Pancreas (tissue), 10 donors: ENCODE measurements at regions not wholly inside any gene's neighbourhood (a gene's known extent, or its start where the extent isn't known, plus 50 kb on each side); places are given as distances from the start of the nearest gene placed in this dataset.
A peak's percentile ranks its signal among the peaks of the same experiment; 100 is the strongest.

Source experiments
- ATAC-seq, 4 donors: fragments of 200-7000 bp; cut with Tn5 transposase; one replicate each; pipeline versions ENCODE4 v1.8.0 to v1.9.1; 2020; ENCODE audit warnings: mild to moderate bottlenecking in 4 of 4, moderate library complexity in 4 of 4
- DNase-seq, 6 donors: peaks; one replicate each; pipeline ENCODE4 v3.0.0-alpha.2; 2020
- FAIRE-seq: peaks from 2 replicates; lab custom pipeline; 2012; peaks lifted over from hg19 to GRCh38; lab: Jason Lieb, UNC
- H3K27ac ChIP-seq, 4 donors: fragments of 200-600 bp; sonication (generic); 1 replicate in 3 of 4; 2 replicates in 1 of 4; pipeline versions ENCODE4 v1.5.0 to v1.8.0; 2020
- H3K27me3 ChIP-seq, 4 donors: fragments of 200-600 bp; one replicate each; pipeline ENCODE4 v1.8.0; 2021
- H3K36me3 ChIP-seq, 3 donors: fragments of 200-600 bp; sonication (generic) in 1 of 3; one replicate each; pipeline versions ENCODE4 v1.5.0 to v1.8.0; 2020 to 2021
- H3K4me1 ChIP-seq, 3 donors: fragments of 200-600 bp; one replicate each; pipeline ENCODE4 v1.8.0; 2021
- H3K4me3 ChIP-seq, 4 donors: fragments of 200-600 bp; sonication (generic) in 2 of 4; one replicate each; pipeline versions ENCODE4 v1.5.0 to v1.8.0; 2020 to 2021
- H3K9me3 ChIP-seq, 4 donors: fragments of 200-600 bp; one replicate each; pipeline ENCODE4 v1.8.0; 2021
- WGBS, 2 donors: extraction: QIAGEN DNeasy Blood & Tissue Kit; methylation state at CpG; one replicate each; pipeline ENCODE4 v1.1.7; 2013; 5-methylcytosine and 5-hydroxymethylcytosine counted together
- intact Hi-C, 3 donors: fragments of 100-400 bp; cut with DNase I; formaldehyde crosslinking; loops; one replicate each; pipeline versions ENCODE4 v1.11.1 to v1.14.2; 2022
- TF ChIP-seq, protein P1 (sequence below), 4 donors: fragments of 200-600 bp; sonication (generic) in 3 of 4; IDR thresholded peaks; one replicate each; pipeline versions ENCODE4 v1.5.0 to v1.8.0; 2021; ENCODE audit warnings: antibody characterized with exemption in 4 of 4
- donor health status: healthy with polysubstance abuse.
- donor health status: DM: no; HTN: no; CAD: no; lungs with moderate emphysema.
- donor health status: DM: no; HTN: no; CAD: no.
- donor health status: control.
- donor health status: control.
- donor health status: Bipolar disorder and iron deficiency.
- donor health status: DM: yes; HTN: yes; CAD: no.
- donor health status: DM: no; HTN: no; CAD: no.
- donor health status: DM: no; HTN: no; CAD: no.
- donor health status: DM: yes; HTN: yes; CAD: no.

DNA sequence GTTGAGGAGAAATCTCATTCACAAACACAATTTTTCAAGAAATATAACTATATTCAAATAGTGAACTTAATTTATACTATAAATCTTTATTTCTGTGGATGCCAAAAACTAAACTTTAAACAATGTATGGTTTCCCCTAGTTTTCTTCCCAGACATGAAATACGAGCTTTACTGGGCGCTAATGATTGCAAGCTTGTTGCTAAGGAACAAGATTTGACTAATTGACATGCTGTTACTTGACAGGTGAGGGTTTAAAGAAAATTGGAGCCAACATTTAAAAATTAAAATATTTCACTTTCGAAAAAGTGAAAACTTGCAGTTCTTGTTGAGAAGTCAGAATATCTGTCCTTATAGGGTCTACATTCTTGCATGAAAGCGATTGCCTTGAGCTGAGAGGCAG, 381.0 kb downstream of the MEIS1 start:
- H3K9me3 ChIP-seq, result no peaks in the 10 kb centered on the region
- intact Hi-C loops, result no loop called here
- TF ChIP-seq, protein P1, sequence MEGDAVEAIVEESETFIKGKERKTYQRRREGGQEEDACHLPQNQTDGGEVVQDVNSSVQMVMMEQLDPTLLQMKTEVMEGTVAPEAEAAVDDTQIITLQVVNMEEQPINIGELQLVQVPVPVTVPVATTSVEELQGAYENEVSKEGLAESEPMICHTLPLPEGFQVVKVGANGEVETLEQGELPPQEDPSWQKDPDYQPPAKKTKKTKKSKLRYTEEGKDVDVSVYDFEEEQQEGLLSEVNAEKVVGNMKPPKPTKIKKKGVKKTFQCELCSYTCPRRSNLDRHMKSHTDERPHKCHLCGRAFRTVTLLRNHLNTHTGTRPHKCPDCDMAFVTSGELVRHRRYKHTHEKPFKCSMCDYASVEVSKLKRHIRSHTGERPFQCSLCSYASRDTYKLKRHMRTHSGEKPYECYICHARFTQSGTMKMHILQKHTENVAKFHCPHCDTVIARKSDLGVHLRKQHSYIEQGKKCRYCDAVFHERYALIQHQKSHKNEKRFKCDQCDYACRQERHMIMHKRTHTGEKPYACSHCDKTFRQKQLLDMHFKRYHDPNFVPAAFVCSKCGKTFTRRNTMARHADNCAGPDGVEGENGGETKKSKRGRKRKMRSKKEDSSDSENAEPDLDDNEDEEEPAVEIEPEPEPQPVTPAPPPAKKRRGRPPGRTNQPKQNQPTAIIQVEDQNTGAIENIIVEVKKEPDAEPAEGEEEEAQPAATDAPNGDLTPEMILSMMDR (IDR thresholded peaks at IDR 0.05), result no peak
- ATAC-seq (no peak), DNase-seq (no peak), FAIRE-seq (no peak)
- 84 to 87% methylated on average over 4 of the region's 4 CpGs for WGBS, 2 donors
- no peaks in the 10 kb centered on the region for H3K36me3 ChIP-seq
- H3K27ac ChIP-seq, result no peak overlapping the region
- H3K4me3 ChIP-seq, result no peak overlapping the region
- no peaks in the 10 kb centered on the region for H3K27me3 ChIP-seq
- H3K4me1 ChIP-seq, result no peaks in the 10 kb centered on the region

DNA sequence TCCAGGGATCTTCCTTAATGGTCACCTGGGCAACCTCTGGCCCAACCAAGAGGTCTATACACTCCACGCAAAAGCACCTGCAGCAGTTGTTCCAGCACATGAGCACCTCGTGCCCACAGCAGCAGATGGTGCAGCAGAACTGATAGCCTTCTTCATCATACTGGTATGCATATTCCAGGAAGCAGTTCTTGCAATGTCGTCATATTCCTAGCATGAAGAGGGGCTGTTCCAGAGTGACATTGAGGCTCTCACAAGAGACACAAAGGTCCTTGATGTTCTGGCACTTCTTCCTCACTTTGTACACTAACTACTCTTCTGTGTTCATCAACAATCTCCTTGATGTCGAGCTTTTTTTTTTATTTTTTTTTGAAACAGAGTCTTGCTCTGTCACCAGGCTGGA, 386.2 kb downstream of the MEIS1 start:
- H3K4me3 ChIP-seq, result no peak overlapping the region
- intact Hi-C loops, result no loop called here
- no peaks in the 10 kb centered on the region for H3K4me1 ChIP-seq
- FAIRE-seq (no peak), DNase-seq (no peak), ATAC-seq (no peak)
- no peaks in the 10 kb centered on the region for H3K9me3 ChIP-seq
- WGBS, 2 donors, result 92 to 93% methylated on average over 4 of the region's 4 CpGs
- H3K36me3 ChIP-seq, result no peaks in the 10 kb centered on the region
- no peaks in the 10 kb centered on the region for H3K27me3 ChIP-seq
- no peak overlapping the region for H3K27ac ChIP-seq
- TF ChIP-seq, protein P1 (IDR thresholded peaks at IDR 0.05), result no peak

DNA sequence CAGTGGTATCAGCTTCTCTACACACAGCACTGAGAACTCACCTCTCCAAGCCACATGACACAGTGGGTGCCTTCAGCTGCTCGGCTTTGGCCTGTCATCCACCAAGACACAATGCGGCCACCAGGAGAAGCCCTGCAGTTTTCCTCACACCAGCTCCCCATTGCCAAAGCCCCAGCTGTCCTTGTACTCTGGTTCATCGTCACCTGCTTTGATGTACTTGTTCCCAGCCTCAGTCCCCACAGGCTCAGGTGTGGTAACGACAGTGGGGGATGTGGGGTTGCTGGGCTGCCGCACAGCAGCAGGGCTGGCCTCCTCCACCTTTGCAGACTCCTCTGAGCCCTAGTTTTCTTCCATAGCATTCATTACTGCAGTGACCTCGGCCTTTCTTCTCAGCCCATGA, 387.3 kb downstream of the MEIS1 start:
- no peak overlapping the region for H3K4me3 ChIP-seq
- H3K27ac ChIP-seq, result no peak overlapping the region
- H3K36me3 ChIP-seq, result no peaks in the 10 kb centered on the region
- FAIRE-seq (no peak), ATAC-seq (peak; percentile 25 to 91 (median 62)), DNase-seq (peak in 4 of 6 donors; percentile 30 to 49 (median 34))
- TF ChIP-seq, protein P1 (IDR thresholded peaks at IDR 0.05), result no peak
- H3K27me3 ChIP-seq, result no peaks in the 10 kb centered on the region
- WGBS, 2 donors, result 45 to 53% methylated on average over 6 of the region's 6 CpGs
- intact Hi-C loops, result no loop called here
- no peaks in the 10 kb centered on the region for H3K9me3 ChIP-seq
- H3K4me1 ChIP-seq, result no peaks in the 10 kb centered on the region

DNA sequence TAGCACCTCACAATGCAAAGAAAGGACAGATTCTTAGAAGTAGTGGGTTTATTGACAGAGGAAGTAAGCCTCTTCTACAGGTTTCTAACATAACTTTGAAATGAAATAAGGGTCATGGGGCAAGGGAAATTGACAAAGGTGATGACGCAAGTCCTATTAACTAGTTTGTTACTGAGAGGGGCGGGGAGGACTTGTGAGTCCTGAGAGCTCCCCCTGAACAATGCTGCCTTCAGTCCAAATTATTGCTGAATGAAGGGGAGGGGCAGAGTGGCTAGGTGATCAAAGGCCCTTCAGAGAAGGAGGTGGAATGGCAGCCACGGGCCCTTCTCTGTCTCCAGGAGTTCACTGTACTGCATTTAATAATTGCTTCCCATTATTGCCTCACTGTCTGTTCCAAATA, 390.0 kb downstream of the MEIS1 start:
- Histone ChIP-seq H3K9me3 (no peaks in the 10 kb centered on the region), H3K27me3 (no peaks in the 10 kb centered on the region), H3K27ac (no peak overlapping the region), H3K4me1 (no peaks in the 10 kb centered on the region), H3K36me3 (no peaks in the 10 kb centered on the region), H3K4me3 (no peak overlapping the region)
- DNase-seq (no peak), FAIRE-seq (no peak), ATAC-seq (no peak)
- intact Hi-C loops, result no loop called here
- 87 to 93% methylated on average over 3 of the region's 3 CpGs for WGBS, 2 donors
- TF ChIP-seq, protein P1 (IDR thresholded peaks at IDR 0.05), result no peak

DNA sequence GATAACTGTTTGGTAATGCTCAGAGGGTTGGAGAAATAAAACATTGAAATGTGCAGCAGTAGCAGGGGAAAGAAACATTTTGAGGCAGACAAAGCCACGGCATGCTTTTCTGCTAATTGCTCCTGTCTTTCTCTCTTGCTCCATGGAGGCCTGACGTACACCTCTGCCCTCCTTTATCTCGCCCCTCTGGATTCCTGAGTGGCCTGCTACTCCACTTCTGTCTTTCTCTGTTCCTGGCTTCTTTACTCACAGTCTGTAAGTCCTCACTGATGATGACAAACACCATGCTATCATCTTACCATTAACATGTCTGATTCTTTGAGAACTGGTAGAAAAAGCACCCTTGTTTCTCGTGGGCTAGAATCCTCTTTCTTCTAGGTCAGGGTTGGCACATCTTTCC, 392.9 kb downstream of the MEIS1 start:
- DNase-seq, result no peak
- ATAC-seq, result no peak
- Histone ChIP-seq H3K36me3 (no peaks in the 10 kb centered on the region), H3K27me3 (no peaks in the 10 kb centered on the region), H3K4me3 (no peak overlapping the region), H3K27ac (no peak overlapping the region), H3K9me3 (no peaks in the 10 kb centered on the region), H3K4me1 (no peaks in the 10 kb centered on the region)
- FAIRE-seq, result no peak
- WGBS, 2 donors, result 93 to 94% methylated on average over 4 of the region's 4 CpGs
- intact Hi-C loops, result no loop called here
- TF ChIP-seq, protein P1 (IDR thresholded peaks at IDR 0.05), result no peak
